H9 (cell line): ENCODE measurements at regions not wholly inside any gene's neighbourhood (a gene's known extent, or its start where the extent isn't known, plus 50 kb on each side); places are given as distances from the start of the nearest gene placed in this dataset.

Experiments used
- DNase-seq: peaks from one replicate; pipeline ENCODE4 v3.0.0-alpha.2; 2017
- H2AFZ ChIP-seq: one replicate; pipeline ENCODE4 v1.6.1; 2013; ENCODE audit warnings: mild to moderate bottlenecking, low read length, control low read depth, moderate library complexity
- H2AK5ac ChIP-seq: 2 replicates; pipeline ENCODE4 v1.6.1; 2013; ENCODE audit warnings: low read length, control low read depth, mixed read lengths; ENCODE audit not compliant: insufficient read length
- H2BK120ac ChIP-seq: one replicate; pipeline ENCODE4 v1.6.1; 2013; ENCODE audit warnings: low read depth, mild to moderate bottlenecking, low read length, control low read depth, inconsistent platforms; ENCODE audit not compliant: poor library complexity, severe bottlenecking
- H2BK12ac ChIP-seq: 2 replicates; pipeline ENCODE4 v1.6.1; 2013; ENCODE audit warnings: low read length, control low read depth, mixed read lengths, low read depth; ENCODE audit not compliant: insufficient read length
- H2BK15ac ChIP-seq: 2 replicates; pipeline ENCODE4 v1.6.1; 2013; ENCODE audit warnings: low read depth, low read length, control low read depth
- H2BK20ac ChIP-seq: one replicate; pipeline ENCODE4 v1.6.1; 2013; ENCODE audit warnings: low read depth, mild to moderate bottlenecking, low read length, control low read depth, inconsistent platforms; ENCODE audit not compliant: poor library complexity, severe bottlenecking
- H2BK5ac ChIP-seq: 2 replicates; pipeline ENCODE4 v1.6.1; 2013; ENCODE audit warnings: low read length, control low read depth, mixed read lengths; ENCODE audit not compliant: insufficient read length
- H3K14ac ChIP-seq: 2 replicates; pipeline ENCODE4 v1.6.1; 2013; ENCODE audit warnings: low read length, control low read depth; ENCODE audit not compliant: insufficient read depth
- H3K18ac ChIP-seq: 2 replicates; pipeline ENCODE4 v1.6.1; 2013; ENCODE audit warnings: low read depth, mild to moderate bottlenecking, mixed read lengths, low read length, control low read depth; ENCODE audit not compliant: insufficient read length
- H3K23ac ChIP-seq: 2 replicates; pipeline ENCODE4 v1.6.1; 2013; ENCODE audit warnings: low read length, control low read depth, mixed read lengths, low read depth; ENCODE audit not compliant: insufficient read length
- H3K23me2 ChIP-seq: 2 replicates; pipeline ENCODE4 v1.6.1; 2013; ENCODE audit warnings: low read depth, mild to moderate bottlenecking, mixed read lengths, low read length, control low read depth; ENCODE audit not compliant: insufficient read length, poor library complexity, severe bottlenecking
- H3K27ac ChIP-seq: 2 replicates; pipeline ENCODE4 v1.5.1; 2013; ENCODE audit warnings: low read length, control low read depth, mixed read lengths, low read depth; ENCODE audit not compliant: insufficient read length
- H3K27me3 ChIP-seq: 2 replicates; pipeline ENCODE4 v1.6.1; 2013; ENCODE audit warnings: low read length, control low read depth, inconsistent platforms; ENCODE audit not compliant: insufficient read depth
- H3K4ac ChIP-seq: 2 replicates; pipeline ENCODE4 v1.6.1; 2013; ENCODE audit warnings: low read depth, mild to moderate bottlenecking, control low read depth, inconsistent platforms, low read length, moderate library complexity
- H3K4me1 ChIP-seq: 2 replicates; pipeline ENCODE4 v1.6.1; 2013; ENCODE audit warnings: low read length, control low read depth, inconsistent platforms; ENCODE audit not compliant: insufficient read depth
- H3K4me2 ChIP-seq: 2 replicates; pipeline ENCODE4 v1.6.1; 2013; ENCODE audit warnings: low read length, control low read depth, mixed read lengths; ENCODE audit not compliant: insufficient read length, insufficient read depth
- H3K56ac ChIP-seq: 2 replicates; pipeline ENCODE4 v1.6.1; 2013; ENCODE audit warnings: low read depth, mild to moderate bottlenecking, mixed read lengths, low read length, control low read depth; ENCODE audit not compliant: insufficient read length
- H3K79me1 ChIP-seq: 2 replicates; pipeline ENCODE4 v1.6.1; 2013; ENCODE audit warnings: low read depth, mild to moderate bottlenecking, moderate library complexity, low read length, control low read depth, inconsistent platforms; ENCODE audit not compliant: insufficient read depth, poor library complexity, severe bottlenecking
- H3K79me2 ChIP-seq: 2 replicates; pipeline ENCODE4 v1.6.1; 2013; ENCODE audit warnings: low read length, control low read depth, inconsistent platforms; ENCODE audit not compliant: insufficient read depth
- H3K9ac ChIP-seq: 2 replicates; pipeline ENCODE4 v1.6.1; 2013; ENCODE audit warnings: low read length, control low read depth, mixed read lengths; ENCODE audit not compliant: insufficient read length; ENCODE audit errors: extremely low read depth
- H3K9me3 ChIP-seq: one replicate; pipeline ENCODE4 v1.6.1; 2013; ENCODE audit warnings: low read depth, low read length, inconsistent platforms; ENCODE audit not compliant: control insufficient read depth
- H3T11ph ChIP-seq: one replicate; pipeline ENCODE4 v1.6.1; 2013; ENCODE audit warnings: mild to moderate bottlenecking, low read length, control low read depth, inconsistent platforms
- H4K20me1 ChIP-seq: one replicate; pipeline ENCODE4 v1.6.1; 2013; ENCODE audit not compliant: control insufficient read depth, insufficient read length, insufficient read depth
- H4K5ac ChIP-seq: 2 replicates; pipeline ENCODE4 v1.6.1; 2013; ENCODE audit warnings: low read depth, mild to moderate bottlenecking, mixed read lengths, low read length, control low read depth; ENCODE audit not compliant: insufficient read length
- H4K8ac ChIP-seq: replicated peaks from 2 replicates; pipeline ENCODE4 v1.6.1; 2013; ENCODE audit warnings: low read length, control low read depth, mixed read lengths, low read depth; ENCODE audit not compliant: insufficient read length
- H4K91ac ChIP-seq: 2 replicates; pipeline ENCODE4 v1.6.1; 2013; ENCODE audit warnings: low read depth, mild to moderate bottlenecking, moderate library complexity, mixed read lengths, low read length, control low read depth; ENCODE audit not compliant: insufficient read length
- H3K27ac Mint-ChIP-seq, 3 experiments: 2 replicates in 2 of 3; 3 replicates in 1 of 3; pipeline ENCODE4 v1.8.0; 2020 to 2021; ENCODE audit warnings: mixed read lengths in 3 of 3, mild to moderate bottlenecking in 1 of 3, moderate library complexity in 1 of 3
- H3K27me3 Mint-ChIP-seq: 2 replicates; pipeline ENCODE4 v1.8.0; 2021; ENCODE audit warnings: low read depth, mild to moderate bottlenecking, moderate library complexity, mixed read lengths
- H3K36me3 Mint-ChIP-seq, 3 experiments: 2 replicates in 2 of 3; 3 replicates in 1 of 3; pipeline ENCODE4 v1.8.0; 2020 to 2021; ENCODE audit warnings: low read depth in 3 of 3, mixed read lengths in 3 of 3; ENCODE audit not compliant: insufficient read depth in 1 of 3
- H3K4me1 Mint-ChIP-seq, 2 experiments: 2 replicates each; pipeline ENCODE4 v1.8.0; 2020; ENCODE audit warnings: mixed read lengths in 2 of 2
- H3K4me3 Mint-ChIP-seq, 2 experiments: 2 replicates in 1 of 2; 3 replicates in 1 of 2; pipeline ENCODE4 v1.8.0; 2020 to 2021; ENCODE audit warnings: mild to moderate bottlenecking in 2 of 2, mixed read lengths in 2 of 2, moderate library complexity in 1 of 2
- H3K9me3 Mint-ChIP-seq, 2 experiments: 2 replicates in 1 of 2; 3 replicates in 1 of 2; pipeline ENCODE4 v1.8.0; 2020; ENCODE audit warnings: mild to moderate bottlenecking in 2 of 2, mixed read lengths in 2 of 2, moderate library complexity in 1 of 2
- WGBS: extraction: QIAGEN DNeasy Blood & Tissue Kit; methylation state at CpG from one replicate; pipeline ENCODE4 v1.1.7; 2013; ENCODE audit warnings: missing lambda C conversion rate, low lambda C conversion rate, mixed read lengths; ENCODE audit not compliant: insufficient read length; ENCODE audit errors: extremely low coverage; 5-methylcytosine and 5-hydroxymethylcytosine counted together
- TF ChIP-seq, protein P1 (sequence below): fragments of 200-600 bp; sonication (generic); conservative IDR thresholded peaks from 3 replicates; pipeline ENCODE4 v1.8.0; 2021; ENCODE audit warnings: antibody characterized with exemption, mild to moderate bottlenecking

- Mint-ChIP-seq H3K9me3 (no peaks in the 10 kb centered on the region), H3K27ac (no peak overlapping the region), H3K4me1 (peaks cover 14 to 17% of the 10 kb centered on the region in 2 experiments), H3K36me3 (no peaks in the 10 kb centered on the region), H3K4me3 (no peak overlapping the region), H3K27me3 (peaks cover 2% of the 10 kb centered on the region; the same call in 1 of the 2 replicates)
- no peak overlapping the region for H2AK5ac ChIP-seq
- no CpG with 5 or more reads among the region's 12 CpGs for WGBS
- H3K56ac ChIP-seq, result no peak overlapping the region
- H3K18ac ChIP-seq, result no peak overlapping the region
- H3K79me1 ChIP-seq, result no peaks in the 10 kb centered on the region
- H3K27me3 ChIP-seq, result no peaks in the 10 kb centered on the region
- H3K4me2 ChIP-seq, result no peak overlapping the region
- no peak overlapping the region for H2AFZ ChIP-seq
- no peak overlapping the region for H3K23ac ChIP-seq
- no peak overlapping the region for H2BK120ac ChIP-seq
- H3K23me2 ChIP-seq, result no peaks in the 10 kb centered on the region
- DNase-seq, result no peak
- no peak overlapping the region for H4K5ac ChIP-seq
- no peaks in the 10 kb centered on the region for H4K20me1 ChIP-seq
- no peak overlapping the region for H3K27ac ChIP-seq
- H2BK15ac ChIP-seq, result no peak overlapping the region
- no peaks in the 10 kb centered on the region for H3K9me3 ChIP-seq
- no peak overlapping the region for H3K4ac ChIP-seq
- H2BK20ac ChIP-seq, result no peak overlapping the region
- no peak overlapping the region for H3T11ph ChIP-seq
- no peak overlapping the region for H4K91ac ChIP-seq
- H3K4me1 ChIP-seq, result no peaks in the 10 kb centered on the region
- no peak overlapping the region for H4K8ac ChIP-seq
- H3K9ac ChIP-seq, result no peak overlapping the region
- TF ChIP-seq, protein P1, sequence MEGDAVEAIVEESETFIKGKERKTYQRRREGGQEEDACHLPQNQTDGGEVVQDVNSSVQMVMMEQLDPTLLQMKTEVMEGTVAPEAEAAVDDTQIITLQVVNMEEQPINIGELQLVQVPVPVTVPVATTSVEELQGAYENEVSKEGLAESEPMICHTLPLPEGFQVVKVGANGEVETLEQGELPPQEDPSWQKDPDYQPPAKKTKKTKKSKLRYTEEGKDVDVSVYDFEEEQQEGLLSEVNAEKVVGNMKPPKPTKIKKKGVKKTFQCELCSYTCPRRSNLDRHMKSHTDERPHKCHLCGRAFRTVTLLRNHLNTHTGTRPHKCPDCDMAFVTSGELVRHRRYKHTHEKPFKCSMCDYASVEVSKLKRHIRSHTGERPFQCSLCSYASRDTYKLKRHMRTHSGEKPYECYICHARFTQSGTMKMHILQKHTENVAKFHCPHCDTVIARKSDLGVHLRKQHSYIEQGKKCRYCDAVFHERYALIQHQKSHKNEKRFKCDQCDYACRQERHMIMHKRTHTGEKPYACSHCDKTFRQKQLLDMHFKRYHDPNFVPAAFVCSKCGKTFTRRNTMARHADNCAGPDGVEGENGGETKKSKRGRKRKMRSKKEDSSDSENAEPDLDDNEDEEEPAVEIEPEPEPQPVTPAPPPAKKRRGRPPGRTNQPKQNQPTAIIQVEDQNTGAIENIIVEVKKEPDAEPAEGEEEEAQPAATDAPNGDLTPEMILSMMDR, result no peak
- no peak overlapping the region for H2BK12ac ChIP-seq
- no peaks in the 10 kb centered on the region for H3K79me2 ChIP-seq
- H3K14ac ChIP-seq, result no peak overlapping the region
- H2BK5ac ChIP-seq, result no peak overlapping the region
Observed at GRCh38 chr7:32259931-32260596, 189.9 kb upstream of the PDE1C start.
